NCI-H345 treated with DMSO at 0.1 percent for 48 hours (cell line): ENCODE measurements at regions not wholly inside any gene's neighbourhood (a gene's known extent, or its start where the extent isn't known, plus 50 kb on each side); places are given as distances from the start of the nearest gene placed in this dataset.

Experiments used
- DNase-seq: peaks from one replicate; lab custom pipeline; 2025; ENCODE audit not compliant: unreplicated experiment; lab: John Stamatoyannopoulos, UW

GRCh38 chr9:90259311-90260246, 383.0 kb downstream of the DIRAS2 start:
- DNase-seq = no peak

GRCh38 chr9:90261698-90262097, 380.9 kb downstream of the DIRAS2 start:
- DNase-seq = no peak

DNA sequence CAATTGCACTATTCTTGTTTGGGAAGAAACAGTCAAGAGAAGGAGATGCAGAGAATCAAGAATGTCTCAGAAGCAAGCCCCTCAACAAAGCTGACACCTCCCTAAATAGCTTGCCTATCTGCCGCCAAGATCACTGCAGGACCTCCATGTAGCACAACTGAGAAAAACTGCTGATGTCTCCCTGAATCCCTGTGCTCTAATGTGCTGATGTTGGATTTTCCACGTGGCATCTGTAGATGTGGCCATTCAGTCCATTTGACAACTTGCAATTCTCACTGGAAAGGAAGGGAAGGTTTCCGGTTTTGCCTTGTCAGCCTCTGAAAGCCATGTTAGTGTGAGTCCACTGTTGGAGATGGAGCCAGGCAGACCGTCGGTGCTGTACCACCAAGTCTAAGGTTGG, 374.0 kb downstream of the DIRAS2 start:
- no peak for DNase-seq

GRCh38 chr9:90271707-90272106, 370.9 kb downstream of the DIRAS2 start:
- no peak for DNase-seq

DNA sequence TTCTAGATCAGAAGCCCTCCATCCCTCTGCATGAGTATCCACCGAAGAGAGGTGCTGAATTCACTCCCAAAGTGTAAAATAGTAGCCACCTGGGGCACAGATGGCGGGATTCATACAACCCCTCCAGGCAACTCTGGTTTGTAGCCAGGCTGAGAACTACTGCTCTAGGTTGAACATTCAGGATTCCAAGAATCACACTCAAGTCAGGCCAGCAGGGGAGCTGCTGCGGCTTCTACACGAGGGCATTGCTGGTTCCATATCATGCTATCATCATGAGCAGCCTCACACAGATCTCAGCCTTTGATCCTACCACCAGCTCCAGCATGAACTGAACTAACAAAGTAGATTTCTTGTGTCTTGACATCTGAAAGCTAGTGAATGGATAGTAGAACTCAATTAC, 367.9 kb downstream of the DIRAS2 start:
- no peak for DNase-seq

GRCh38 chr9:90285946-90286345, 356.7 kb downstream of the DIRAS2 start:
- no peak for DNase-seq

DNA sequence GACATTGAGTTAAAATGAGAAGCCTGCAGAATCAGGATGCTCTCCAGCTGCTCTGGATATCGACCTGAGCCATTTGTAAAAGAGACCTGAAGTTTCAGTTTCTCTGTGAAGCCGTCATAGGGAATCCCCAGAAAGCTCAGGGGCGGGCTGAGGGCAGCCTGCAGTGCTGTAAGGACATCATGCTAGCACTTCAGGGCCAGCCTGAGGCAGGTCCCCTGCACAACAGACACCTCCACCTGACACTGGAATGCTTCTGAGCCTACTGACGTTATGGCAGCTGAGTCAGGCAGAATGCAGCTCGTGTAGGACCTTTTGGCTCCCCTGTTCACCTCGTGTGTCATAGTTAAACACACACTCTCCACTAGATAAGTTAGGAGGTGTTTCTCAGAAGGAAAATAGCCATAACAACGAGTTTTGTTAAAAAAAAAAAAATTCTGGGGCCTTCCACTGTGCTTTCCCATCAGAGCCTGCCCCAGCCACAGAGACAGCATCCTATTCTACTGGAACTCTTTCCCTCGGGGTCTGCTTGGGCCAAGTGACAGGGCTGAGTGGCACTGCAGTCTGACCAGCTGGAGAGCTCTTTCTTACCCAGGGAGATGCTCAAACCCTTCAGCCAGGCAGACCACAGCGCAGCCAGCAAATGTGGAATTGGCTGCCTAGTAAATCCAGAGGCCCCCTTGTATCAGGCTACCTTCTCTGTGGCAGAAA, 354.9 kb downstream of the DIRAS2 start:
- no peak for DNase-seq

- DNase-seq = no peak
Observed at GRCh38 chr9:90288275-90288639, 354.4 kb downstream of the DIRAS2 start.

DNA sequence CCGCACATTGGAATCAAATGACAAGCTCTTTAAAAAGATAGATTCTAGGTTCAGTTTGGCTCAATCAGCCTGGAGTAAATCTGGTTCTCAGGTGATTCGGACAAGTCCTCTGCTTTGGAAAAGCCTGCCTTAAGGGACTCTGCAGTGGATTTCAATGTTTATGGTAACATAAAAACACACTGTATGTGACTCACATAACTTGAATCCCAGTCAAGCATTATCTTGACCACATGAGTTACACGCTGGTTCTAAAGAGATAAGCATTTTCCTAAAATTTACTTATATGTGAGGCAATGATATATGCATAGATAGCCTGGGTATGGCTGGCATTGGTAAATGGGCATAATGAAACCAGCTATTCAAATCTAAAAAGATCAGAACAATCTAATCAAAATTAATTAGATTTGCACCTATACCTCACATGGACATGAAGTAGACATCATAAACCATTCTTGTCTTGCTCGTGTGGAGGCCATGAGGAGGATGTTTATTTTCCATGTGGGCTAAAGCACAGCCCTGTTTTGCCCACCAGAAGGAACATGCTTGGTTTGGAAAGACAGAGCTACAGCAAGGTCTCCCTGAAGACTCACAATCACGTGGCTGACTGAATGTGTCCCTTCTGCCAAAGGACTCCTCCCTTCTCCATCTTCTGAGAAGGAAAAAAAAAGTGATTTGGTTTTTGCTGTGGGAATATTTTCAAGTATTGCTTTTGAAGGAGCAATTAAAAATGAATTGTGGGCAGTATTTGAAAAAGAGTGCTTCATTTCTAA, 351.7 kb downstream of the DIRAS2 start:
- DNase-seq = no peak

GRCh38 chr9:90296539-90296938, 346.1 kb downstream of the DIRAS2 start:
- no peak for DNase-seq

DNA sequence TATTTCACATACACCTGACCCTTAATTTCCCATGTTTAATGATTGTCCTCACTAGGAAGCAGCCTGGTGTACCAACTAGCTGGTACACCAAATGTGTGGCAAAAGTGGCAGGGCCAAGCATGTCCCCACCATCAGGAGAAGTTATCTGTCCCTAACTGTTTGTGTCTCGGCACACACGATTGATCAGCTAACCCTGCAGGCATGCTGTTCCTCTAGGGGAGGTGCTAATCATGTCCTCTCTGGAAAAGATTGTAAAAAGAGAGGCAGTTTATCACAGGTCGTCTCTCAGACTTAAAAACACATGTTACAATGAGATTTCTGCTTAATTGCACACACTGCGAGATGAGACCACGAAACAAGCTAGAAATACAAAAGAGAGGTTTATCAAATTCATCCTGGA, 342.7 kb downstream of the DIRAS2 start:
- DNase-seq = no peak

- DNase-seq = no peak
Observed at GRCh38 chr9:90300611-90301276, 341.9 kb downstream of the DIRAS2 start.

DNA sequence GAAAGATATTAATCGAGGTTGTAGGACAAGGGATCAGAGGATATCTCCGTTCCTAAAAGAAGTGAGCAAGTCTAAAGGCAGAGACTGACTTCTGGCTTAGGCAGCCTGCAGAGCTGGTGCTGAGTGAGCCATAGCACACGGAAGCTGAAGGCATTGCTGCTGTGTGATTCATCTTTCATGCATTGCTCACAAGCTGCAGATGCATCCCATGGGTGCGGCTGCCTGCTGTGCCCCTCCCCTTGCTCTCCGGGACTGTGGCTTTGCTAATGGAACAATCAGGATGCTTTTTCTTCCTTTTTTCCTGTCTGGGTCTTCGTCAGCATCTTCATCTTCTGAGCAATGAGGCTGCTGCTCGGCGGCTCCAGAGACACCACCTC, 341.4 kb downstream of the DIRAS2 start:
- peak; percentile 8 for DNase-seq

GRCh38 chr9:90303655-90304054, 339.0 kb downstream of the DIRAS2 start:
- no peak for DNase-seq

- DNase-seq = no peak
Observed at GRCh38 chr9:90306158-90306557, 336.5 kb downstream of the DIRAS2 start.

- peak; percentile 61 for DNase-seq
Observed at GRCh38 chr9:90307167-90307833, 335.3 kb downstream of the DIRAS2 start.

GRCh38 chr9:90307891-90308290, 334.7 kb downstream of the DIRAS2 start:
- no peak for DNase-seq

GRCh38 chr9:90308691-90309090, 333.9 kb downstream of the DIRAS2 start:
- no peak for DNase-seq

DNA sequence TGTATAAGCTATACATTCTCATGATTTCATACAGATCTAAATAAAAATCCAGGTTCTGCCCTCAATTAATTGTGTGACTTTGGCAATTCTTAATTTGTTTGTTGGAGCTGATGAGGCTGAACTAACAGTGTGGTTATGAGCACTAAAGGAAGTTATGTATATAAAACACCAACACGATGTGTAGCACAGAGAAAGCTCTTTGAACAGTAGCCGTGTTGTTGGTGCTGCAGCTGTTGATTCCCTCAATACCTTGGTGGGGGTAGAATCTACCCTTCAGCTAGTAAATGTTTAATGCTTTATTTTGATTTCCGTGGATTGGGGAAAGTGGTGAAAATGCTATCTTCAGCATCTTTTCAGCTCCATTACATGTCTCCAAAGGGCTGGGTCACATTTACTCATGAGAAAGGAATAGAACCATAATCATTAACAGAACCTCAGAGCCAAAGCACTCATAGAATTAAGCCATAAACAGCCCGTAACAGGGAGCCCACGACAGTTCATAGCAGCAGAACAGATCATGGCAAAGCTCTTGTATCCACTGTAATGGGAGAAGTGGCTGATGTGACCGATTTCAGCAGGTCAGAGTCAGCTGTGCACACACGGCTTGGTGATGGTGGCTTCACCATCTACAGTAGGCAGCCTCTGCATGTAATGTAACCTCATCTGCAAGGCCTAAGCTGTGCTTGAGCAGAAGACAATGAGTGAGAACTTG, 332.7 kb downstream of the DIRAS2 start:
- DNase-seq = no peak

GRCh38 chr9:90310521-90310876, 332.1 kb downstream of the DIRAS2 start:
- no peak for DNase-seq
